Liver (tissue), 7 donors: ENCODE measurements at regions not wholly inside any gene's neighbourhood (a gene's known extent, or its start where the extent isn't known, plus 50 kb on each side); places are given as distances from the start of the nearest gene placed in this dataset.

Experiments
- DNase-seq: peaks from one replicate; pipeline ENCODE4 v3.0.0-alpha.2; 2017; ENCODE audit warnings: low spot score
- H3K27ac ChIP-seq, 2 donors: one replicate each; pipeline ENCODE4 v1.7.0; 2013; ENCODE audit warnings: inconsistent platforms in 2 of 2, low read length in 2 of 2, control low read depth in 1 of 2, low read depth in 1 of 2, mild to moderate bottlenecking in 1 of 2
- H3K27me3 ChIP-seq, 4 donors: one replicate each; pipeline versions ENCODE4 v1.6.1 to v1.7.0; 2013; ENCODE audit warnings: low read length in 3 of 4, inconsistent platforms in 1 of 4, mild to moderate bottlenecking in 1 of 4, moderate library complexity in 1 of 4; ENCODE audit not compliant: control insufficient read depth in 4 of 4, insufficient read depth in 4 of 4
- H3K36me3 ChIP-seq, 4 donors: one replicate each; pipeline versions ENCODE4 v1.6.1 to v1.7.0; 2013; ENCODE audit warnings: low read length in 3 of 4, mild to moderate bottlenecking in 3 of 4, low read depth in 1 of 4, moderate library complexity in 1 of 4; ENCODE audit not compliant: control insufficient read depth in 4 of 4, insufficient read depth in 3 of 4
- H3K4me1 ChIP-seq, 4 donors: one replicate each; pipeline versions ENCODE4 v1.6.1 to v1.7.0; 2013; ENCODE audit warnings: low read length in 3 of 4, mild to moderate bottlenecking in 3 of 4, moderate library complexity in 1 of 4; ENCODE audit not compliant: control insufficient read depth in 4 of 4, insufficient read depth in 4 of 4
- H3K4me3 ChIP-seq, 3 donors: one replicate each; pipeline versions ENCODE4 v1.6.1 to v1.7.0; 2013; ENCODE audit warnings: low read length in 3 of 3, control low read depth in 1 of 3, low read depth in 1 of 3, mild to moderate bottlenecking in 1 of 3
- H3K9ac ChIP-seq, 2 donors: one replicate each; pipeline ENCODE4 v1.7.0; 2013; ENCODE audit warnings: low read length in 2 of 2, mild to moderate bottlenecking in 2 of 2, moderate library complexity in 2 of 2, control low read depth in 1 of 2, low read depth in 1 of 2
- H3K9me3 ChIP-seq, 4 donors: one replicate each; pipeline versions ENCODE4 v1.6.1 to v1.7.0; 2013; ENCODE audit warnings: low read length in 3 of 4; ENCODE audit not compliant: control insufficient read depth in 4 of 4
- EGR1 ChIP-seq, 2 donors: IDR thresholded peaks; 2 replicates each; pipeline ENCODE4 v1.6.1; 2016 to 2018; ENCODE audit warnings: antibody characterized with exemption in 2 of 2, low read depth in 2 of 2
- FOXA1 ChIP-seq: IDR thresholded peaks from 2 replicates; pipeline ENCODE4 v1.6.1; 2016; ENCODE audit warnings: antibody characterized with exemption
- FOXA2 ChIP-seq: IDR thresholded peaks from 2 replicates; pipeline ENCODE4 v1.6.1; 2016; ENCODE audit warnings: antibody characterized with exemption
- GABPA ChIP-seq, 2 donors: IDR thresholded peaks in 1 of 2; conservative IDR thresholded peaks in 1 of 2; 2 replicates each; pipeline ENCODE4 v1.6.1; 2016; ENCODE audit warnings: antibody characterized with exemption in 2 of 2, mild to moderate bottlenecking in 1 of 2, moderate library complexity in 1 of 2
- HNF4A ChIP-seq, 2 donors: conservative IDR thresholded peaks; 2 replicates each; pipeline ENCODE4 v1.6.1; 2016; ENCODE audit warnings: antibody characterized with exemption in 2 of 2, mild to moderate bottlenecking in 2 of 2
- HNF4G ChIP-seq: IDR thresholded peaks from 2 replicates; pipeline ENCODE4 v1.6.1; 2016; ENCODE audit warnings: antibody characterized with exemption
- NR2F2 ChIP-seq: IDR thresholded peaks from 2 replicates; pipeline ENCODE4 v1.6.1; 2016; ENCODE audit warnings: antibody characterized with exemption
- RAD21 ChIP-seq, 2 donors: IDR thresholded peaks; 2 replicates each; pipeline ENCODE4 v1.6.1; 2016; ENCODE audit warnings: antibody characterized with exemption in 2 of 2, mild to moderate bottlenecking in 2 of 2
- RXRA ChIP-seq, 2 donors: IDR thresholded peaks; 2 replicates each; pipeline ENCODE4 v1.6.1; 2017 to 2018; ENCODE audit warnings: antibody characterized with exemption in 2 of 2, mild to moderate bottlenecking in 1 of 2
- SP1 ChIP-seq: IDR thresholded peaks from 2 replicates; pipeline ENCODE4 v1.6.1; 2018; ENCODE audit warnings: antibody characterized with exemption, mild to moderate bottlenecking
- YY1 ChIP-seq: IDR thresholded peaks from 2 replicates; pipeline ENCODE4 v1.6.1; 2016; ENCODE audit warnings: antibody characterized with exemption, mild to moderate bottlenecking
- WGBS: extraction: QIAGEN DNeasy Blood & Tissue Kit; methylation state at CpG from one replicate; pipeline ENCODE4 v1.1.7; 2013; 5-methylcytosine and 5-hydroxymethylcytosine counted together
- TF ChIP-seq, protein P1 (sequence below): IDR thresholded peaks from 2 replicates; pipeline ENCODE4 v1.6.1; 2016; ENCODE audit warnings: antibody characterized with exemption
- TF ChIP-seq, protein P2 (sequence below): IDR thresholded peaks from 2 replicates; pipeline ENCODE4 v1.6.1; 2016; ENCODE audit warnings: antibody characterized with exemption
- donor health status: healthy.
- donor health status: healthy.
- donor health status: healthy.
- donor health status: healthy.

- Histone ChIP-seq H3K9me3 (peaks cover 0 to 2% (median 0%) of the 10 kb centered on the region in 4 donors), H3K4me3 (no peak overlapping the region), H3K9ac (no peak overlapping the region), H3K27ac (no peak overlapping the region), H3K27me3 (peaks cover 0 to 4% (median 0%) of the 10 kb centered on the region in 4 donors), H3K4me1 (no peaks in the 10 kb centered on the region), H3K36me3 (no peaks in the 10 kb centered on the region)
- no peak for DNase-seq
- TF ChIP-seq RAD21 (IDR thresholded peaks at IDR 0.05) (no peak), EGR1 (IDR thresholded peaks at IDR 0.05; ENCODE audit: low read depth in 2 of 2) (no peak), FOXA2 (no peak), GABPA (IDR thresholded peaks at IDR 0.05 in 1 of 2, conservative IDR thresholded peaks at IDR 0.05 in 1 of 2) (no peak), RXRA (IDR thresholded peaks at IDR 0.05) (no peak), SP1 (no peak)
- 87% methylated on average over 3 of the region's 3 CpGs for WGBS
These were observed 101.9 kb downstream of the MTRR start for GRCh38 chr5:7970816-7971215.

GRCh38 chr5:7976411-7977190 is 107.7 kb downstream of the MTRR start:
- no peak overlapping the region for H3K4me3 ChIP-seq
- no peaks in the 10 kb centered on the region for H3K36me3 ChIP-seq
- no peaks in the 10 kb centered on the region for H3K9me3 ChIP-seq
- TF ChIP-seq RXRA (IDR thresholded peaks at IDR 0.05) (no peak), NR2F2 (no peak)
- H3K4me1 ChIP-seq: no peaks in the 10 kb centered on the region
- peaks cover 0 to 7% (median 0%) of the 10 kb centered on the region in 4 donors for H3K27me3 ChIP-seq
- WGBS: 53% methylated on average over 5 of the region's 5 CpGs
- no peak overlapping the region for H3K27ac ChIP-seq
- no peak for DNase-seq
- H3K9ac ChIP-seq: no peak overlapping the region

DNA sequence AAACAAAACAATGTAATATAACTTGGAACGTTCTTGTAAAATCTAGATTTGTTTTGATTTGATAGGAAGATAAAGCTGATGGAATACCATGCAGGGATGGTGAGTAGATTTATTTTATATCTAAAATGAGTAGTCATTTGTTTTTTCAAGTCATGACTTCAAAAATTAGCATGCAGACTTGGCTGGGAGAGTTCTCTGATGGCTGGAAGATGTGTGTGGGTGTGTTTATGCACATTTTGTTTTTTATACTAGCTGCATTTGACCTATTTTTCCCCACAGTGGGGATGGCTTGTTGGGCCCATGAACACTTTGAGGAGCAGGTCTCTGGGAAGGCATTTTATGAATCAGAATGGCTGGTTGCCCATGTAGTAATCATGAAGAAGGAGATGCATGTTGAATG is 109.2 kb downstream of the MTRR start:
- Histone ChIP-seq H3K4me1 (no peaks in the 10 kb centered on the region), H3K27ac (no peak overlapping the region), H3K9me3 (no peaks in the 10 kb centered on the region), H3K36me3 (no peaks in the 10 kb centered on the region), H3K4me3 (no peak overlapping the region), H3K27me3 (peaks cover 0 to 7% (median 0%) of the 10 kb centered on the region in 4 donors), H3K9ac (no peak overlapping the region)
- TF ChIP-seq GABPA (IDR thresholded peaks at IDR 0.05 in 1 of 2, conservative IDR thresholded peaks at IDR 0.05 in 1 of 2) (no peak), SP1 (no peak), HNF4A (conservative IDR thresholded peaks at IDR 0.05) (no peak), FOXA1 (no peak), YY1 (no peak), EGR1 (IDR thresholded peaks at IDR 0.05; ENCODE audit: low read depth in 2 of 2) (no peak), RXRA (IDR thresholded peaks at IDR 0.05) (no peak), HNF4G (no peak), FOXA2 (no peak)
- TF ChIP-seq, protein P1, sequence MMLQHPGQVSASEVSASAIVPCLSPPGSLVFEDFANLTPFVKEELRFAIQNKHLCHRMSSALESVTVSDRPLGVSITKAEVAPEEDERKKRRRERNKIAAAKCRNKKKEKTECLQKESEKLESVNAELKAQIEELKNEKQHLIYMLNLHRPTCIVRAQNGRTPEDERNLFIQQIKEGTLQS: no peak
- TF ChIP-seq, protein P2, sequence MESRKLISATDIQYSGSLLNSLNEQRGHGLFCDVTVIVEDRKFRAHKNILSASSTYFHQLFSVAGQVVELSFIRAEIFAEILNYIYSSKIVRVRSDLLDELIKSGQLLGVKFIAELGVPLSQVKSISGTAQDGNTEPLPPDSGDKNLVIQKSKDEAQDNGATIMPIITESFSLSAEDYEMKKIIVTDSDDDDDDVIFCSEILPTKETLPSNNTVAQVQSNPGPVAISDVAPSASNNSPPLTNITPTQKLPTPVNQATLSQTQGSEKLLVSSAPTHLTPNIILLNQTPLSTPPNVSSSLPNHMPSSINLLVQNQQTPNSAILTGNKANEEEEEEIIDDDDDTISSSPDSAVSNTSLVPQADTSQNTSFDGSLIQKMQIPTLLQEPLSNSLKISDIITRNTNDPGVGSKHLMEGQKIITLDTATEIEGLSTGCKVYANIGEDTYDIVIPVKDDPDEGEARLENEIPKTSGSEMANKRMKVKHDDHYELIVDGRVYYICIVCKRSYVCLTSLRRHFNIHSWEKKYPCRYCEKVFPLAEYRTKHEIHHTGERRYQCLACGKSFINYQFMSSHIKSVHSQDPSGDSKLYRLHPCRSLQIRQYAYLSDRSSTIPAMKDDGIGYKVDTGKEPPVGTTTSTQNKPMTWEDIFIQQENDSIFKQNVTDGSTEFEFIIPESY: no peak
- no peak for DNase-seq
- WGBS: 59% methylated on average over 1 of the region's 1 CpG
